ENCODE measurements at regions not wholly inside any gene's neighbourhood (a gene's known extent, or its start where the extent isn't known, plus 50 kb on each side); places are given as distances from the start of the nearest gene placed in this dataset.

DNA sequence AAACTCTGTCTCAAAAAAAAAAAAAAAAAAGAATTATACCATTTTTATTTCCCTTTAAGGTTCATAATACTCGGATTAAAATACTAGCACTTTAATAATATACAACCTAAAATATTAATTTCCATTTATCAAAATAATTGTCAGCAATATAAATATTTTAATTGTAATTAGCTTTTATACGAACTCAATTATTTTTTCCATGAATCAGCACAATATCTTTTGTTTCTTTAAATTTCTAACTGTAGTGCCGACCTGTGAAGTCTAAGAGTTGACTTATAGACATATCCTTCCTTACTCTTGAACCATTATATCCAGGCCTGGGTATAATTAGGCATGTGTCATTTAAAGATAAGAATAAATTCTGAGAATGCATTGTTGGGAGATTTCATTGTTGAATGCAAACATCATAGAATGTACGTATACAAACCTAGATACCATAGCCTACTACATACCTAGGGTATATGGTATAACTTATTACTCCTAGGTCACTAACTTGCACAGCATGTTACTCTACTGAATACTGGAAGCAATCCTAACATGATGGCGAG is 996.7 kb upstream of the TMPRSS15 start:
- TF ChIP-seq FOS (IDR thresholded peaks at IDR 0.05; ENCODE audit: borderline replicate concordance, insufficient read depth, low read length) = no peak
- FAIRE-seq (no peak), DNase-seq (ENCODE audit: low read depth, low spot score) (no peak)
- POLR2A ChIA-PET = no interaction called here
- Histone ChIP-seq H3K4me1 (ENCODE audit: control insufficient read depth, extremely low read depth, insufficient read depth, low read length) (no peaks in the 10 kb centered on the region), H3K4me2 (ENCODE audit: insufficient read depth, low read length) (no peak overlapping the region), H3K4me3 (replicated peaks in 1 of 3; ENCODE audit: insufficient read depth in 1 of 3, low read depth in 1 of 3, low read length in 3 of 3) (no peak overlapping the region), H3K79me2 (ENCODE audit: control insufficient read depth, insufficient read depth, low read length) (no peaks in the 10 kb centered on the region), H3K27me3 (ENCODE audit: control insufficient read depth in 2 of 2, insufficient read depth in 2 of 2, low read length in 2 of 2) (no peaks in the 10 kb centered on the region), H3K9ac (replicated peaks; ENCODE audit: extremely low read depth, insufficient read depth, low read length) (no peak overlapping the region), H3K27ac (ENCODE audit: insufficient read depth, low read depth, low read length) (no peak overlapping the region), H3K9me3 (replicated peaks; ENCODE audit: control insufficient read depth, insufficient read depth, low read length) (no peaks in the 10 kb centered on the region), H4K20me1 (replicated peaks; ENCODE audit: control insufficient read depth, extremely low read depth, insufficient read depth, low read length) (no peaks in the 10 kb centered on the region), H3K36me3 (ENCODE audit: control insufficient read depth in 2 of 2, extremely low read depth in 1 of 2, insufficient read depth in 2 of 2, low read length in 2 of 2) (no peaks in the 10 kb centered on the region), H3K9me1 (replicated peaks; ENCODE audit: control insufficient read depth, extremely low read depth, insufficient read depth, low read length) (no peaks in the 10 kb centered on the region), H2AFZ (ENCODE audit: low read depth, low read length) (no peak overlapping the region)
- no TSS peak for BruUV-seq (replicated peaks)
- CTCF ChIA-PET = no interaction called here
- intact Hi-C loops (cut with micrococcal nuclease) = no loop called here
- dilution Hi-C loops (cut with MboI; ENCODE audit: extremely low pct_ligation_motif_present, low sequenced_read_pairs) = no loop called here

- Histone ChIP-seq H3K27me3 (ENCODE audit: control insufficient read depth in 2 of 2, insufficient read depth in 2 of 2, low read length in 2 of 2) (no peaks in the 10 kb centered on the region), H3K4me2 (ENCODE audit: insufficient read depth, low read length) (no peak overlapping the region), H3K4me1 (ENCODE audit: control insufficient read depth, extremely low read depth, insufficient read depth, low read length) (no peaks in the 10 kb centered on the region), H3K4me3 (replicated peaks in 1 of 3; ENCODE audit: insufficient read depth in 1 of 3, low read depth in 1 of 3, low read length in 3 of 3) (no peak overlapping the region), H2AFZ (ENCODE audit: low read depth, low read length) (no peak overlapping the region), H3K36me3 (ENCODE audit: control insufficient read depth in 2 of 2, extremely low read depth in 1 of 2, insufficient read depth in 2 of 2, low read length in 2 of 2) (no peaks in the 10 kb centered on the region), H3K27ac (ENCODE audit: insufficient read depth, low read depth, low read length) (no peak overlapping the region), H3K79me2 (ENCODE audit: control insufficient read depth, insufficient read depth, low read length) (no peaks in the 10 kb centered on the region), H3K9ac (replicated peaks; ENCODE audit: extremely low read depth, insufficient read depth, low read length) (no peak overlapping the region), H3K9me1 (replicated peaks; ENCODE audit: control insufficient read depth, extremely low read depth, insufficient read depth, low read length) (no peaks in the 10 kb centered on the region), H4K20me1 (replicated peaks; ENCODE audit: control insufficient read depth, extremely low read depth, insufficient read depth, low read length) (no peaks in the 10 kb centered on the region), H3K9me3 (replicated peaks; ENCODE audit: control insufficient read depth, insufficient read depth, low read length) (no peaks in the 10 kb centered on the region)
- CTCF ChIA-PET = no interaction called here
- POLR2A ChIA-PET = no interaction called here
- dilution Hi-C loops (cut with MboI; ENCODE audit: extremely low pct_ligation_motif_present, low sequenced_read_pairs) = no loop called here
- FAIRE-seq = no peak
- TF ChIP-seq MAX (IDR thresholded peaks at IDR 0.05; ENCODE audit: insufficient read depth, insufficient read length) (no peak), MYC (IDR thresholded peaks at IDR 0.05; ENCODE audit: low read depth, low read length) (no peak), POLR2AphosphoS5 (IDR thresholded peaks at IDR 0.05; ENCODE audit: insufficient read depth, low read depth, low read length) (no peak), FOS (IDR thresholded peaks at IDR 0.05; ENCODE audit: borderline replicate concordance, insufficient read depth, low read length) (no peak)
- DNase-seq (ENCODE audit: low read depth, low spot score) = no peak
- intact Hi-C loops (cut with micrococcal nuclease) = no loop called here
- BruUV-seq (replicated peaks) = no TSS peak
Measured at GRCh38 chr21:19402870-19403269, 999.3 kb upstream of the TMPRSS15 start.

All from endothelial cell of umbilical vein (primary cell).